HEK293T (cell line): ENCODE measurements at regions not wholly inside any gene's neighbourhood (a gene's known extent, or its start where the extent isn't known, plus 50 kb on each side); places are given as distances from the start of the nearest gene placed in this dataset.
"Not testable (repeated sequence)": the region's sequence is repeated elsewhere in the genome, so short reads cannot be mapped to it uniquely, and the experiment has no call there.

Source experiments
- CTCF ChIA-PET: fragments of 350-600 bp; formaldehyde crosslinking; extraction: SDS; loops from one replicate; lab custom pipeline; 2021; ENCODE audit warnings: antibody characterized with exemption, inconsistent platforms; lab: Yijun Ruan, JAX
- POLR2A ChIA-PET: fragments of 350-600 bp; formaldehyde crosslinking; extraction: SDS; loops from one replicate; lab custom pipeline; 2020; ENCODE audit warnings: antibody characterized with exemption, inconsistent platforms; lab: Yijun Ruan, JAX
- DNase-seq: peaks from one replicate; pipeline ENCODE4 v3.0.0; 2012; ENCODE audit warnings: mixed read lengths; ENCODE audit errors: extremely low spot score
- ARNT ChIP-seq: fragments of 450-650 bp; IDR thresholded peaks from 2 replicates; pipeline ENCODE4 v1.6.1; 2017; ENCODE audit warnings: mild to moderate bottlenecking
- BHLHE40 ChIP-seq: fragments of 450-650 bp; IDR thresholded peaks from 2 replicates; pipeline ENCODE4 v1.6.1; 2016; ENCODE audit warnings: mild to moderate bottlenecking, moderate library complexity, borderline replicate concordance
- CTBP1 ChIP-seq: fragments of 450-650 bp; IDR thresholded peaks from 2 replicates; pipeline ENCODE4 v1.6.1; 2016; ENCODE audit warnings: borderline replicate concordance
- ELF4 ChIP-seq: fragments of 450-650 bp; IDR thresholded peaks from 2 replicates; pipeline ENCODE4 v1.6.1; 2017; ENCODE audit warnings: antibody characterized with exemption
- FOXA1 ChIP-seq: fragments of 450-650 bp; IDR thresholded peaks from 2 replicates; pipeline ENCODE4 v1.6.1; 2016; ENCODE audit warnings: mild to moderate bottlenecking
- FOXK2 ChIP-seq: fragments of 450-650 bp; IDR thresholded peaks from 2 replicates; pipeline ENCODE4 v1.6.1; 2016; ENCODE audit warnings: mild to moderate bottlenecking
- FOXM1 ChIP-seq: fragments of 450-650 bp; IDR thresholded peaks from 2 replicates; pipeline ENCODE4 v1.6.1; 2017; ENCODE audit warnings: mild to moderate bottlenecking, borderline replicate concordance
- HDGF ChIP-seq: fragments of 450-650 bp; IDR thresholded peaks from 2 replicates; pipeline ENCODE4 v1.6.1; 2017; ENCODE audit warnings: antibody characterized with exemption, borderline replicate concordance
- L3MBTL2 ChIP-seq: fragments of 450-650 bp; conservative IDR thresholded peaks from 2 replicates; pipeline ENCODE4 v1.6.1; 2016; ENCODE audit warnings: mild to moderate bottlenecking
- LEF1 ChIP-seq: fragments of 450-650 bp; IDR thresholded peaks from 2 replicates; pipeline ENCODE4 v1.6.1; 2017; ENCODE audit warnings: mild to moderate bottlenecking, borderline replicate concordance
- NFRKB ChIP-seq: fragments of 450-650 bp; IDR thresholded peaks from 2 replicates; pipeline ENCODE4 v1.6.1; 2016; ENCODE audit warnings: mild to moderate bottlenecking, moderate library complexity
- SP1 ChIP-seq: fragments of 450-650 bp; IDR thresholded peaks from 2 replicates; pipeline ENCODE4 v1.6.1; 2017
- SUZ12 ChIP-seq: fragments of 450-650 bp; IDR thresholded peaks from 2 replicates; pipeline ENCODE4 v1.6.1; 2016; ENCODE audit warnings: mild to moderate bottlenecking
- TARDBP ChIP-seq: fragments of 450-650 bp; IDR thresholded peaks from 2 replicates; pipeline ENCODE4 v1.6.1; 2016
- ZNF384 ChIP-seq: fragments of 450-650 bp; IDR thresholded peaks from 2 replicates; pipeline ENCODE4 v1.6.1; 2016
- TF ChIP-seq, protein P1 (sequence below): fragments of 450-650 bp; IDR thresholded peaks from 2 replicates; pipeline ENCODE4 v1.6.1; 2016

DNA sequence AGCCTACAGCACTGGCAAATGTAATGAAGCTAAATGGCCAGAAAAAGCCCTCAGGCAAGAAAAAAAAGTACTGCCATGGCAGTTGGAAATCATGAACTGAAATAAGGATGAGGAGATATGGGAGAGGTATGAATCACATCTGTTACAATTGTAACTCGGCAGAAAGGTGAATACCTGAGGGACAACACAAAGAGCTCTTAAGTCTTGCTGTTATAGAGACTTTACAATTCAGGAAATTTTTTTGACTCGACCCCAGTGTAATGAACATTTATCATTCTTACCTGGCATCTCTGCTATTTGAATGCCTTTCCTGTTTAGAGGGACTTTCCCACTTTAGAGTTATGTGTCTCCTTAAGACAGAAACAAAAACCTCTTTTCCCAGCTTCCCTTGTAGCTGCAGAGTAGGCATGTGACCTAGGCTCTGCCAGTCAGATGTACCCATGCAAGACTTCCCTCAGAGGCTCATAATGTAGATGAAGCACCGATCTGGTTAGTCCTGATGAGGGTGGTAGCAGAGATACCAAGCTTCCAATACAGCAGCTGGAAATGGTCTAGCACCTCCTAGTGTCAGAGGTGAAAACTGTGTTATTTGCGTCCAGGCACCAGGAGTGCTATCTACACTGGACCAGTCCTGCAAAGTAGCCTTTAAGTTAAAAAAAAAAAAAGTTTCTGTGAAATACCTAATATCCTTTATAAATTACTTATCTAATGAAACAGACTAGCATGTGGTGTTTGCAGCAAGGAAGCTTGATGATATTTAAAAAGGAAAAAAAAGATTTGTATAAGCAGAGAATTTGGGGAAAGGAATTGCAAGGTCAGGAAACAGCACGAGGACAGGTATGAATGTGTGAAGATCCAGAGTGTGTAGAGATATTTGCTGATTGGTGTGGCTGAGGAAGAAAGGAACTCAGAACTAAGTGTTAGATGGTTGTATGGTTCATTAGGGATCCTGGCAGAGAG lies 146.9 kb upstream of the SLC1A3 start:
- TF ChIP-seq SP1 (no peak), FOXK2 (no peak), FOXA1 (no peak), ZNF384 (no peak), FOXM1 (no peak), SUZ12 (no peak), TARDBP (no peak)
- CTCF ChIA-PET, result interaction anchor here (0.6 to 1.2 kb wide), 9 partner anchors 11 to 1671 kb away, joined by 3 to 6 read pairs (median 3); no protein-coding TSS in a partner anchor
- POLR2A ChIA-PET, result no interaction called here
- DNase-seq, result peak; percentile 37

DNA sequence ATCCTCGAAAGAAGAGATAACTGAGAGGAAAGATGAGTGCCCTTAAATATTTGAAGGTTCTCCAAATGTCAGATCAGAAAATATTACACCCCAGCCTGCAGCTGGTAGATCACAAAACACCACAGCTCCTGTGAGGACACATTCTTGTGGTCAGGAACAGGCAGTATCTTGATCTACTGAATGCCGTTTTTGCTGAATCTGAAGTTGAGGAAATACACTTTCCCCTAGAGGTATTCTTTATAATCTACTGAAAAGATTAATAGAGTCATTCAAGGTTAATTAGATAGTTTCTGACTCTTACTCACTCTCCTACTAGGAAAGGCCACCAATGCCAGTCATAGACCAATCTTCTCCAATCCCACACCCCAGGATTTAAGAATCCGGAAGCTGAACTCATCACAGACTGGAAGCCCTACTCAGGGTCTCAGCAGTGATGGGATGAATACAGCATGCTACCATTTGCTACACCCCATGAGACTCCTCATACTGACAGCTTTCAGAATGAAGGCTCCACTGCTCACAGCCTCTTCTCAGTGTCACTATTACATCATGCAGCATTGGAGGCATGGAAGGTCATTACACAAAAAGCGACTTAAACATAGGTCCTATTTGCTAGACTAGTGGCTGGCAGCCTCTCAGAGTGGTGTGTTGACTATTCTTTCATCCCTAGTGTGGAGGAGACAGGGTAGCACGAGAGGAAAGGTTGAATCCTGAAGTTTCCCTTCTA lies 143.9 kb upstream of the SLC1A3 start:
- CTCF ChIA-PET, result no interaction called here
- POLR2A ChIA-PET, result no interaction called here
- DNase-seq, result no peak
- TF ChIP-seq CTBP1 (no peak), NFRKB (no peak), HDGF (no peak)

DNA sequence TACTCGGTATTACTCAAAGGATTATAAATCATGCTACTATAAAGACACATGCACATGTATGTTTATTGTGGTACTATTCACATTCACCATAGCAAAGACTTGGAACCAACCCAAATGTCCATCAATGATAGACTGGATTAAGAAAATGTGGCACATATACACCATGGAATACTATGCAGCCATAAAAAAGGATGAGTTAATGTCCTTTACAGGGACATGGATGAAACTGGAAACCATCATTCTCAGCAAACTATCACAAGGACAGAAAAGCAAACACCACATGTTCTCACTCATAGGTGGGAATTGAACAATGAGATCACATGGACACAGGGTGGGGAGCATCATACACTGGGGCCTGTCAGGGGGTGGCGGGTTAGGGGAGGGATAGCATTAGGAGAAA lies 130.5 kb upstream of the SLC1A3 start:
- CTCF ChIA-PET, DNase-seq, POLR2A ChIA-PET: not testable (repeated sequence)

DNA sequence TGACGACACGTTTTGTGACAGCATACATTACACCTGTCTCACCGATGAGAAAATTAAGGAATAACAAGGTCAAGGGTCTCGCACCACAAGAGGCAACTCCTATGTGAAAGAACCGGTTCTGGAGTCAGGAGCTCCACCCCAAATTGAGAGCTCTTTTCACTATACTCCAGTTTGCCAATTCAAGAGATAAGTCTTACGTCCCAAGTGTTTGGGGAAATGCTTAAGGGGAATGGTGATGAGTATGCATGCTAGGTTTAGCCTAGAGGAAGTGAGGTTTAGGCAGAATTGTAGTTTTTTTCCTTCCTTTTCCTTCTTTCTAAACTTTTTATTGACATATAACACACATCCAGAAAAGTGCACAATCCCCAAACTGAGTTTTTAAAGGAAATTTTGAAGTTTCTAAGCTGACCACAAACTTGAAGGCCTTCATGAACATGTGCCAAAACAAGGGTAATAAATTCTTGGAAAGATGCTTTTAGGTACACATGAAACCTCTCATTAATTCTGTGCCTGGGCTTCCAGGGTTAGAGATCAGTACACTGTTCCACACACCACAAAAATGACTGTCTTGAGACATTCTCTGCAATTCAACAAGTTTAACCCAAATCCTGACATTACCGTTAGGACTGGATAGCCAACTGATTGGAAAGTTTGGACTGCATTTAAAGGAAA lies 127.6 kb upstream of the SLC1A3 start:
- POLR2A ChIA-PET, result no interaction called here
- TF ChIP-seq NFRKB (no peak), ARNT (no peak), FOXK2 (no peak), SP1 (no peak), CTBP1 (no peak), SUZ12 (no peak), LEF1 (no peak), FOXM1 (no peak), BHLHE40 (no peak), ZNF384 (no peak)
- CTCF ChIA-PET, result interaction anchor here (0.8 kb wide), 1 partner anchor 413 kb away, joined by 4 read pairs; no protein-coding TSS in a partner anchor
- no peak for DNase-seq

DNA sequence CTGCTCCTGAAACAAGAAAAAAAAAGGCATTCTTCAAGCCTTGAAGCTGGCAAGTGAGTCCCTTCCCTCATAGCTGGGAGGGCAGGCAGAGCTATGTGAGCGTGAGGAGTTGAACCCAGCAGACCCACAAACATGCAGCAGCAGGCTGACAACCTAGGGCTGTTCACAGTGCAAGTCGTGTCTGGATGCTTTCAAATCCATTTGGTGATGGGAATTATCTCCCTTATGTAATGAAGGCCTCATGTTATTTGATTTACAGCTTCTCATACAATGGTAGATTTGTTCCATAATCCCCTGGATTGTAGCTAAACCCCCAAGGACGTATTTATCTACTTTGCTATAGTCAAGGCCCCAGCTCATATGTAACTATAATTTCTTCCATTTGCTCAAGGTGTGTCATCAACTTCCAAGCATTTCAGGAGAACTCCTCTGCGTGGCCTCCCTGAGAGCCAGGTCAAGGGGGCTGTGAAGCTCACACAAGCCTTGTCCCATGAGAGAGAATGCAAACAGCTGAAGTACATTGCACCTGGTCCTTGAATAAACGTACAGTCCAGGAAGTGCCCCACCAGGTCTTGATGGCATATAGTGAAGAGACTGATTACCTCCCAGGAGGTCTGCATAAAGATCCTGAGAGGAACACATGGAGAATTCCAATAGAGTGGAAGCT lies 124.8 kb upstream of the SLC1A3 start:
- POLR2A ChIA-PET, result no interaction called here
- TF ChIP-seq TARDBP, result no peak
- TF ChIP-seq FOXA1, result no peak
- TF ChIP-seq SUZ12, result no peak
- TF ChIP-seq SP1, result no peak
- no peak for TF ChIP-seq NFRKB
- TF ChIP-seq ZNF384, result no peak
- no peak for TF ChIP-seq FOXM1
- no peak for TF ChIP-seq HDGF
- TF ChIP-seq CTBP1, result no peak
- no peak for TF ChIP-seq ARNT
- no peak for TF ChIP-seq ELF4
- no peak for TF ChIP-seq L3MBTL2
- no peak for TF ChIP-seq FOXK2
- TF ChIP-seq, protein P1, sequence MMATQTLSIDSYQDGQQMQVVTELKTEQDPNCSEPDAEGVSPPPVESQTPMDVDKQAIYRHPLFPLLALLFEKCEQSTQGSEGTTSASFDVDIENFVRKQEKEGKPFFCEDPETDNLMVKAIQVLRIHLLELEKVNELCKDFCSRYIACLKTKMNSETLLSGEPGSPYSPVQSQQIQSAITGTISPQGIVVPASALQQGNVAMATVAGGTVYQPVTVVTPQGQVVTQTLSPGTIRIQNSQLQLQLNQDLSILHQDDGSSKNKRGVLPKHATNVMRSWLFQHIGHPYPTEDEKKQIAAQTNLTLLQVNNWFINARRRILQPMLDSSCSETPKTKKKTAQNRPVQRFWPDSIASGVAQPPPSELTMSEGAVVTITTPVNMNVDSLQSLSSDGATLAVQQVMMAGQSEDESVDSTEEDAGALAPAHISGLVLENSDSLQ, result no peak
- CTCF ChIA-PET, result interaction anchor here (0.6 kb wide), 1 partner anchor 210 kb away, joined by 3 read pairs; no protein-coding TSS in a partner anchor

DNA sequence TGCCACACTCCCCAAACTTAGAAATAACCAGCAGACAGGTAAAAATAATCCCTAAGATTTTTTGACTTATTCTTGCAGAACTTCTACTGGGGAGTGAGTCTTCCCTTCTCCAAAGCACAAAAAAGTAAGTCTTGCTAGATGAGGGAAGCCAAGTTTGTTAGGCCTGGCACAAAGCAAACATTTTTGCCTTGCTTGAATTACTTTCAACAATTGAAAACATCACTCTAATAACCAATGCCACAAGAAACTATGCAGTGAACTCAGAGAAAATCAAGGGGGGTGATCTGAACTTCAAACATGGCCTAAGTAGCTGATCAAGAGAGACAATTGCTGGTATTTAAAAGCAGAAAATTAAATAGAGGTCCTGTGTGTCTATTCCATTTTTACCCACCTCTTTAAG lies 123.6 kb upstream of the SLC1A3 start:
- ChIA-PET POLR2A (no interaction called here), CTCF (no interaction called here)
- no peak for TF ChIP-seq FOXA1
- TF ChIP-seq FOXM1, result no peak
- TF ChIP-seq ZNF384, result no peak
- no peak for TF ChIP-seq ARNT
- TF ChIP-seq LEF1, result no peak
- TF ChIP-seq ELF4, result no peak
- no peak for TF ChIP-seq NFRKB
- TF ChIP-seq CTBP1, result no peak
- no peak for TF ChIP-seq BHLHE40
- DNase-seq, result no peak

More for the DNA sequence above, 124.8 kb upstream of the SLC1A3 start:
- no peak for DNase-seq

DNA sequence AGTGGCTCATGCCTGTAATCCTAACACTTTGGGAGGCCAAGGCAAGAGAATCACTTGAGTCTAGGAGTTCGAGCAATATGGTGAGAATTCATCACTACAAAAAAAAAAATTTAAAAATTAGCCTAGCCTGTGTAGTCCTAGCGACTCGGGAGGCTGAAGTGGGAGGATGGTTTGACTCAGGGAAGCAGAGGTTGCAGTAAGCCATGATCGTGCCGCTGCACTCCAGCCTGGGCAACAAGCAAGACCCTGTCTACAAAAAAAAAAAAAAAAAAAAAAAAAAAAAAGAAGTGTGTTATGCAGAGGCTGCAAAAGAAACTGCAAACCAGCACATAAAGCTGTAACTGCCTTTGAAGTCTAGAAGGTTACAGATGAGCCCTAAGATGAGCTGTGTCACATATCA lies 116.9 kb upstream of the SLC1A3 start:
- no peak for TF ChIP-seq TARDBP
- TF ChIP-seq LEF1, result no peak
- ChIA-PET POLR2A (no interaction called here), CTCF (no interaction called here)
- no peak for DNase-seq
